Neural cell (in vitro differentiated cells): ENCODE measurements at regions not wholly inside any gene's neighbourhood (a gene's known extent, or its start where the extent isn't known, plus 50 kb on each side); places are given as distances from the start of the nearest gene placed in this dataset.

Experiments
- CTCF ChIP-seq: fragments of 450-650 bp; IDR thresholded peaks from 2 replicates; pipeline ENCODE4 v1.5.1; 2014; ENCODE audit warnings: antibody characterized with exemption, mild to moderate bottlenecking, moderate library complexity; ENCODE audit not compliant: poor library complexity, severe bottlenecking
- EP300 ChIP-seq: fragments of 450-650 bp; conservative IDR thresholded peaks from 2 replicates; pipeline ENCODE4 v1.6.1; 2014; ENCODE audit warnings: antibody characterized with exemption, mild to moderate bottlenecking, moderate library complexity; ENCODE audit not compliant: poor library complexity, severe bottlenecking
- EZH2 ChIP-seq: fragments of 200-600, 300-800 bp; shearing (Covaris generic), sonication (generic); IDR thresholded peaks from 2 replicates; pipeline ENCODE4 v1.6.1; 2014; ENCODE audit warnings: antibody characterized with exemption, low read length, borderline replicate concordance, mild to moderate bottlenecking; ENCODE audit not compliant: insufficient read depth, poor library complexity, severe bottlenecking
- MXI1 ChIP-seq: fragments of 450-650 bp; conservative IDR thresholded peaks from 2 replicates; pipeline ENCODE4 v1.6.1; 2014; ENCODE audit warnings: antibody characterized with exemption, mild to moderate bottlenecking; ENCODE audit not compliant: poor library complexity, severe bottlenecking
- POLR2AphosphoS5 ChIP-seq: IDR thresholded peaks from 2 replicates; pipeline ENCODE4 v1.6.1; 2012
- RAD21 ChIP-seq: fragments of 450-650 bp; conservative IDR thresholded peaks from 2 replicates; pipeline ENCODE4 v1.6.1; 2014; ENCODE audit warnings: antibody characterized with exemption, mild to moderate bottlenecking, moderate library complexity
- SMC3 ChIP-seq: fragments of 450-650 bp; conservative IDR thresholded peaks from 2 replicates; pipeline ENCODE4 v1.6.1; 2014; ENCODE audit warnings: antibody characterized with exemption, mild to moderate bottlenecking, moderate library complexity; ENCODE audit not compliant: poor library complexity
- TAF1 ChIP-seq: IDR thresholded peaks from 2 replicates; pipeline ENCODE4 v1.6.1; 2012; ENCODE audit warnings: low read depth

- TF ChIP-seq CTCF (no peak), EP300 (no peak), RAD21 (no peak), EZH2 (no peak), POLR2AphosphoS5 (no peak), TAF1 (no peak), MXI1 (no peak), SMC3 (no peak)
Observed at GRCh38 chr2:12325806-12326205, 390.9 kb upstream of the TRIB2 start.
